Vagina (tissue), 2 donors: ENCODE measurements at regions not wholly inside any gene's neighbourhood (a gene's known extent, or its start where the extent isn't known, plus 50 kb on each side); places are given as distances from the start of the nearest gene placed in this dataset.

Source experiments
- POLR2A ChIP-seq, 2 donors: fragments of 450-650 bp; IDR thresholded peaks; one replicate each; pipeline ENCODE4 v1.6.1; 2017; ENCODE audit warnings: antibody characterized with exemption in 2 of 2, mild to moderate bottlenecking in 2 of 2, moderate library complexity in 2 of 2
- TF ChIP-seq, protein P1 (sequence below), 3 experiments: fragments of 450-650 bp in 2 of 3; fragments of 200-600 bp in 1 of 3; sonication (generic) in 1 of 3; IDR thresholded peaks; one replicate each; pipeline ENCODE4 v1.5.1; 2017 to 2019; ENCODE audit warnings: antibody characterized with exemption in 3 of 3, mild to moderate bottlenecking in 2 of 3, moderate library complexity in 2 of 3

DNA sequence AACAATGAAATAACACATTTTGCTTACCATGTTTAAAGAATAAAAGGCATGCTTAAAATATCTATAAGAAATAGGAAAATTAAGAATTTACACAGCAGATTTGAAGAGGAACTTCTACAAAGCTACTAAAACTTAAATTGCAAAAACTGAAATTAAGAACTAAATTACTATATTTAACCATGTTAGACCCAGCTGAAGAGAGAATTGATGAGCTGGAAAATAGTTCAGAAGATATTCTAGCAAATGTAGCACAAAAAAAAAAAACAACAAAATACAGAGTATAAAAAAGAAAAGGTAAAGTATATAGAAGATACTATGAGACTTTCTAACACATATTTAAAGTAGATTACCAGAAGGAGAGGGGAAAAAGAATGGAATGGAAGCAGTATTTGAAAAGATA lies 82.8 kb upstream of the ST6GALNAC5 start:
- TF ChIP-seq POLR2A (IDR thresholded peaks at IDR 0.05) = no peak
- TF ChIP-seq, protein P1, sequence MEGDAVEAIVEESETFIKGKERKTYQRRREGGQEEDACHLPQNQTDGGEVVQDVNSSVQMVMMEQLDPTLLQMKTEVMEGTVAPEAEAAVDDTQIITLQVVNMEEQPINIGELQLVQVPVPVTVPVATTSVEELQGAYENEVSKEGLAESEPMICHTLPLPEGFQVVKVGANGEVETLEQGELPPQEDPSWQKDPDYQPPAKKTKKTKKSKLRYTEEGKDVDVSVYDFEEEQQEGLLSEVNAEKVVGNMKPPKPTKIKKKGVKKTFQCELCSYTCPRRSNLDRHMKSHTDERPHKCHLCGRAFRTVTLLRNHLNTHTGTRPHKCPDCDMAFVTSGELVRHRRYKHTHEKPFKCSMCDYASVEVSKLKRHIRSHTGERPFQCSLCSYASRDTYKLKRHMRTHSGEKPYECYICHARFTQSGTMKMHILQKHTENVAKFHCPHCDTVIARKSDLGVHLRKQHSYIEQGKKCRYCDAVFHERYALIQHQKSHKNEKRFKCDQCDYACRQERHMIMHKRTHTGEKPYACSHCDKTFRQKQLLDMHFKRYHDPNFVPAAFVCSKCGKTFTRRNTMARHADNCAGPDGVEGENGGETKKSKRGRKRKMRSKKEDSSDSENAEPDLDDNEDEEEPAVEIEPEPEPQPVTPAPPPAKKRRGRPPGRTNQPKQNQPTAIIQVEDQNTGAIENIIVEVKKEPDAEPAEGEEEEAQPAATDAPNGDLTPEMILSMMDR (IDR thresholded peaks at IDR 0.05) = no peak
